SK-N-SH (cell line): ENCODE measurements at regions not wholly inside any gene's neighbourhood (a gene's known extent, or its start where the extent isn't known, plus 50 kb on each side); places are given as distances from the start of the nearest gene placed in this dataset.

Experiments used
- CTCF ChIA-PET: fragments of 300-600, 350-600 bp; formaldehyde crosslinking; extraction: SDS; loops from one replicate; lab custom pipeline; 2021; lab: Yijun Ruan, JAX
- POLR2A ChIA-PET: fragments of 350-600 bp; sonication (Branson Sonifier 250); formaldehyde crosslinking; extraction: SDS; loops from one replicate; lab custom pipeline; 2020; ENCODE audit warnings: antibody characterized with exemption, inconsistent platforms; lab: Yijun Ruan, JAX
- DNase-seq: peaks from one replicate; pipeline ENCODE4 v3.0.0; 2012
- H2AFZ ChIP-seq: fragments of 200-600 bp; sonication (generic); 2 replicates; pipeline ENCODE4 v1.8.1; 2016; ENCODE audit warnings: antibody characterized with exemption, mild to moderate bottlenecking, low read depth
- H3F3A ChIP-seq: fragments of 200-600 bp; sonication (generic); replicated peaks from 2 replicates; pipeline ENCODE3; 2016; ENCODE audit warnings: antibody characterized with exemption, mild to moderate bottlenecking; ENCODE audit not compliant: insufficient read depth
- H3K27ac ChIP-seq, 2 experiments: fragments of 200-500 bp in 1 of 2; fragments of 200-600 bp in 1 of 2; sonication (Bioruptor generic) in 1 of 2; sonication (generic), shearing (Covaris generic) in 1 of 2; 2 replicates each; pipeline versions ENCODE4 v1.5.1 to v1.6.1; 2014 to 2016; ENCODE audit warnings: low read depth in 2 of 2, inconsistent platforms in 1 of 2, low read length in 1 of 2, mild to moderate bottlenecking in 1 of 2, mixed read lengths in 1 of 2
- H3K27me3 ChIP-seq: fragments of 200-600 bp; sonication (generic), shearing (Covaris generic); 2 replicates; pipeline ENCODE4 v1.6.1; 2016; ENCODE audit warnings: mixed run types; ENCODE audit not compliant: insufficient read depth
- H3K36me3 ChIP-seq, 2 experiments: fragments of 200-500 bp in 1 of 2; fragments of 200-600 bp in 1 of 2; sonication (Bioruptor generic) in 1 of 2; sonication (generic) in 1 of 2; replicated peaks in 1 of 2; 2 replicates each; pipeline versions ENCODE3 to v1.5.1; 2014 to 2016; ENCODE audit warnings: low read length in 1 of 2, mild to moderate bottlenecking in 1 of 2; ENCODE audit not compliant: insufficient read depth in 2 of 2, control insufficient read depth in 1 of 2
- H3K4me1 ChIP-seq, 2 experiments: fragments of 200-500 bp in 1 of 2; fragments of 200-600 bp in 1 of 2; sonication (Bioruptor generic) in 1 of 2; sonication (generic), shearing (Covaris generic) in 1 of 2; 2 replicates each; pipeline versions ENCODE4 v1.5.1 to v1.6.1; 2014 to 2016; ENCODE audit warnings: low read depth in 1 of 2, low read length in 1 of 2, mixed run types in 1 of 2; ENCODE audit not compliant: insufficient read depth in 2 of 2, control insufficient read depth in 1 of 2
- H3K4me2 ChIP-seq: fragments of 200-600 bp; sonication (generic), shearing (Covaris generic); 2 replicates; pipeline ENCODE4 v1.6.1; 2017; ENCODE audit warnings: mixed run types
- H3K4me3 ChIP-seq, 2 experiments: fragments of 200-500 bp in 1 of 2; fragments of 200-600 bp in 1 of 2; sonication (Bioruptor generic) in 1 of 2; sonication (generic), shearing (Covaris generic) in 1 of 2; 2 replicates each; pipeline versions ENCODE4 v1.5.1 to v1.8.1; 2014 to 2016; ENCODE audit warnings: low read depth in 2 of 2, inconsistent platforms in 1 of 2, low read length in 1 of 2, mild to moderate bottlenecking in 1 of 2, mixed read lengths in 1 of 2, moderate library complexity in 1 of 2
- H3K79me2 ChIP-seq: fragments of 200-600 bp; sonication (generic); 2 replicates; pipeline ENCODE4 v1.8.1; 2017; ENCODE audit warnings: mild to moderate bottlenecking; ENCODE audit not compliant: insufficient read depth
- H3K9ac ChIP-seq: fragments of 200-600 bp; sonication (generic); 2 replicates; pipeline ENCODE4 v1.6.1; 2017; ENCODE audit warnings: mixed run types
- H3K9me2 ChIP-seq: fragments of 200-600 bp; sonication (generic); 2 replicates; pipeline ENCODE4 v1.6.1; 2017; ENCODE audit warnings: mixed run types
- H3K9me3 ChIP-seq: fragments of 200-600 bp; sonication (generic); 2 replicates; pipeline ENCODE4 v1.6.1; 2017; ENCODE audit warnings: mixed run types, mild to moderate bottlenecking, moderate library complexity
- H4K20me1 ChIP-seq: fragments of 200-600 bp; sonication (generic); 2 replicates; pipeline ENCODE4 v1.6.1; 2017; ENCODE audit warnings: mild to moderate bottlenecking, mixed run types; ENCODE audit not compliant: insufficient read depth
- CHD2 ChIP-seq: fragments of 150-350 bp; IDR thresholded peaks from 2 replicates; pipeline ENCODE4 v1.6.1; 2018; ENCODE audit warnings: low read length; ENCODE audit not compliant: partially characterized antibody
- FOSL2 ChIP-seq: IDR thresholded peaks from 2 replicates; pipeline ENCODE4 v1.4.0; 2012; ENCODE audit warnings: low read depth, mild to moderate bottlenecking, moderate library complexity, borderline replicate concordance
- FOXM1 ChIP-seq: IDR thresholded peaks from 2 replicates; pipeline ENCODE4 v1.4.0; 2012; ENCODE audit warnings: low read depth, mild to moderate bottlenecking
- JUND ChIP-seq: IDR thresholded peaks from 2 replicates; pipeline ENCODE4 v1.4.0; 2012
- MEF2A ChIP-seq: IDR thresholded peaks from 2 replicates; pipeline ENCODE4 v1.4.0; 2012; ENCODE audit warnings: low read depth, borderline replicate concordance
- MXI1 ChIP-seq: IDR thresholded peaks from 2 replicates; pipeline ENCODE4 v1.6.1; 2012; ENCODE audit warnings: mild to moderate bottlenecking, low read depth, low read length, improper control_type of control experiment
- NFIC ChIP-seq: IDR thresholded peaks from 2 replicates; pipeline ENCODE4 v1.4.0; 2012; ENCODE audit warnings: borderline replicate concordance
- PBX3 ChIP-seq: IDR thresholded peaks from 2 replicates; pipeline ENCODE4; 2012
- POLR2AphosphoS5 ChIP-seq: IDR thresholded peaks from 2 replicates; pipeline ENCODE4 v1.6.1; 2012; ENCODE audit warnings: low read depth, low read length
- RAD21 ChIP-seq: IDR thresholded peaks from 2 replicates; pipeline ENCODE4 v1.6.1; 2012; ENCODE audit warnings: mild to moderate bottlenecking, low read length
- RCOR1 ChIP-seq: fragments of 150-350 bp; IDR thresholded peaks from 2 replicates; pipeline ENCODE4 v1.6.1; 2017; ENCODE audit warnings: antibody characterized with exemption, low read length
- SIN3A ChIP-seq: IDR thresholded peaks from 2 replicates; pipeline ENCODE4 v1.6.1; 2012; ENCODE audit warnings: low read depth, mild to moderate bottlenecking, low read length, moderate library complexity, borderline replicate concordance
- SMC3 ChIP-seq: IDR thresholded peaks from 2 replicates; pipeline ENCODE4 v1.6.1; 2012; ENCODE audit warnings: low read depth, low read length, improper control_type of control experiment
- TAF1 ChIP-seq: IDR thresholded peaks from 2 replicates; pipeline ENCODE4 v1.6.1; 2012; ENCODE audit warnings: low read depth, mild to moderate bottlenecking, low read length, moderate library complexity, borderline replicate concordance
- TCF12 ChIP-seq: IDR thresholded peaks from 2 replicates; pipeline ENCODE4 v1.4.0; 2012
- USF1 ChIP-seq: IDR thresholded peaks from 2 replicates; pipeline ENCODE4 v1.4.0; 2012; ENCODE audit warnings: low read depth, borderline replicate concordance
- USF2 ChIP-seq: fragments of 150-350 bp; IDR thresholded peaks from 2 replicates; pipeline ENCODE4 v1.6.1; 2017; ENCODE audit warnings: antibody characterized with exemption, low read length, low read depth, borderline replicate concordance
- WGBS: methylation state at CpG from one replicate; pipeline ENCODE4 v1.1.6; 2017; ENCODE audit warnings: low lambda C conversion rate; 5-methylcytosine and 5-hydroxymethylcytosine counted together
- TF ChIP-seq, protein P1 (sequence below): fragments of 150-350 bp; IDR thresholded peaks from 2 replicates; pipeline ENCODE4 v1.6.1; 2016; ENCODE audit warnings: mild to moderate bottlenecking, low read depth, low read length

DNA sequence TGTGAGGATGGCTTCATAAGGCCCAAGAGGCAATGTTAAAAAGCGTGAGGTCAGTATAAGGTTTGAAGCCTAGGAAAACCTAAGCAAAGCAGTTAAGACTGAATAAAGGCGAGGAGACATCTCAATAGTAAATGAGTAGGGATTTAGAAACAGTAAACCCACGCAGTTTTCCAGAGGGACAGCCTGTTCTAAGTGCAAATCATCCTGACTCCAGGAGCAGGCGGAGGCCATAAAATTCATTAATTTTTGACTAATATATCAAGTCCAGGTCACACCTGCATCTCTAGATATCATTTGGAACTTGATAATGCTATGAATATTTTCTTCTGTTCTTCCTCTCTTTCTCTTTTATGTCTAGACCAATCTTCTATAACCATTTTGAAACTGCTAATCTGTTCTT lies 597.0 kb upstream of the RGS18 start (continued):
- TF ChIP-seq RCOR1 (no peak), PBX3 (no peak), MEF2A (no peak), MXI1 (no peak), USF2 (no peak)

DNA sequence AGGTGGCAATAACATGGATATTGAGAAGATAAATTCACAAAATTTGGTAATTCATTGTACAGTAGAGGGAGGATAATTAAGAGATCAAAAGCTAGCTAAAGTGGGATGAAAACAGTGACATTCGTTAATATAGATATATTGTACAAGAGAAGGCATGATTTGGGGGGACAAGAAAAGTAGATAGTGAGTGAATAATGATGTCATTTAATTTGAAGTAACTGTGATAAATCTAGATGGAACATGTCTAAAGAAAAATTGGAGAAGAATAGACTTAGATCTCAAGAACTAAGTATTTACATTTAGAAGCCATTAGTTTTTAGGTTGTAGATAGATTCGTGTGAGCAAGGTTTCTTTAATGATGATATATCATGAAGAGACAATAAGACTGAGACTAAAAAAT lies 594.0 kb upstream of the RGS18 start:
- Histone ChIP-seq H2AFZ (no peak overlapping the region), H3K4me2 (no peak overlapping the region), H3K4me1 (no peaks in the 10 kb centered on the region), H3K9me2 (no peaks in the 10 kb centered on the region), H3K9ac (no peak overlapping the region), H3K4me3 (no peak overlapping the region), H3K36me3 (no peaks in the 10 kb centered on the region), H3K79me2 (no peaks in the 10 kb centered on the region), H3F3A (no peaks in the 10 kb centered on the region), H3K9me3 (no peaks in the 10 kb centered on the region), H3K27ac (no peak overlapping the region), H3K27me3 (no peaks in the 10 kb centered on the region), H4K20me1 (no peaks in the 10 kb centered on the region)
- CTCF ChIA-PET = no interaction called here
- 12% methylated on average over 2 of the region's 2 CpGs for WGBS
- POLR2A ChIA-PET = no interaction called here
- DNase-seq = no peak
- TF ChIP-seq, protein P1, sequence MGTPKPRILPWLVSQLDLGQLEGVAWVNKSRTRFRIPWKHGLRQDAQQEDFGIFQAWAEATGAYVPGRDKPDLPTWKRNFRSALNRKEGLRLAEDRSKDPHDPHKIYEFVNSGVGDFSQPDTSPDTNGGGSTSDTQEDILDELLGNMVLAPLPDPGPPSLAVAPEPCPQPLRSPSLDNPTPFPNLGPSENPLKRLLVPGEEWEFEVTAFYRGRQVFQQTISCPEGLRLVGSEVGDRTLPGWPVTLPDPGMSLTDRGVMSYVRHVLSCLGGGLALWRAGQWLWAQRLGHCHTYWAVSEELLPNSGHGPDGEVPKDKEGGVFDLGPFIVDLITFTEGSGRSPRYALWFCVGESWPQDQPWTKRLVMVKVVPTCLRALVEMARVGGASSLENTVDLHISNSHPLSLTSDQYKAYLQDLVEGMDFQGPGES = no peak
- TF ChIP-seq NFIC = no peak
- no peak for TF ChIP-seq SMC3
- no peak for TF ChIP-seq USF1
- TF ChIP-seq SIN3A = no peak
- TF ChIP-seq POLR2AphosphoS5 = no peak
- TF ChIP-seq CHD2 = no peak

- Histone ChIP-seq H3K9ac (no peak overlapping the region), H2AFZ (no peak overlapping the region), H3F3A (no peaks in the 10 kb centered on the region), H3K4me3 (no peak overlapping the region), H3K9me2 (no peaks in the 10 kb centered on the region), H3K9me3 (no peaks in the 10 kb centered on the region), H3K79me2 (no peaks in the 10 kb centered on the region), H3K36me3 (no peaks in the 10 kb centered on the region), H4K20me1 (no peaks in the 10 kb centered on the region), H3K4me2 (no peak overlapping the region), H3K27me3 (no peaks in the 10 kb centered on the region), H3K4me1 (no peaks in the 10 kb centered on the region), H3K27ac (no peak overlapping the region)
- CTCF ChIA-PET = no interaction called here
- TF ChIP-seq RAD21 (no peak), TAF1 (no peak), FOSL2 (no peak), TCF12 (no peak), JUND (no peak), FOXM1 (no peak)
- TF ChIP-seq, protein P1 = no peak
- POLR2A ChIA-PET = no interaction called here
- DNase-seq = no peak
Observed at GRCh38 chr1:191572479-191572878, 585.8 kb upstream of the RGS18 start.
